Stimulated activated CD8-positive, alpha-beta memory T cell treated with anti-CD3 and anti-CD28 coated beads, Interleukin-4, amount 100 ng/mL, for 48 hours (primary cell): ENCODE measurements at regions not wholly inside any gene's neighbourhood (a gene's known extent, or its start where the extent isn't known, plus 50 kb on each side); places are given as distances from the start of the nearest gene placed in this dataset.

Experiments
- DNase-seq: peaks from one replicate; pipeline ENCODE4 v3.0.0-alpha.2; 2020

- DNase-seq, result no peak
Observed at GRCh38 chr15:31513178-31513577, 186.5 kb downstream of the KLF13 start.

- no peak for DNase-seq
Observed at GRCh38 chr15:31516440-31516839, 189.8 kb downstream of the KLF13 start.

GRCh38 chr15:31516874-31517273 is 190.2 kb downstream of the KLF13 start:
- DNase-seq, result no peak

GRCh38 chr15:31517711-31518110 is 191.1 kb downstream of the KLF13 start:
- no peak for DNase-seq

- no peak for DNase-seq
Observed at GRCh38 chr15:31522028-31522427, 195.4 kb downstream of the KLF13 start.

GRCh38 chr15:31523027-31523654 is 196.5 kb downstream of the KLF13 start:
- no peak for DNase-seq

- no peak for DNase-seq
Observed at GRCh38 chr15:31523655-31524049, 197.0 kb downstream of the KLF13 start.

- no peak for DNase-seq
Observed at GRCh38 chr15:31525185-31525695, 198.6 kb downstream of the KLF13 start.

- DNase-seq, result no peak
Observed at GRCh38 chr15:31525988-31526665, 199.5 kb downstream of the KLF13 start.

GRCh38 chr15:31526916-31527690 is 200.5 kb downstream of the KLF13 start:
- DNase-seq, result no peak

GRCh38 chr15:31528846-31529245 is 202.2 kb downstream of the KLF13 start:
- no peak for DNase-seq

GRCh38 chr15:31537770-31538592 is 211.3 kb downstream of the KLF13 start:
- DNase-seq, result no peak

GRCh38 chr15:31540633-31541032 is 214.0 kb downstream of the KLF13 start:
- DNase-seq, result no peak

- no peak for DNase-seq
Observed at GRCh38 chr15:31544361-31544760, 217.7 kb downstream of the KLF13 start.

GRCh38 chr15:31545257-31545656 is 218.6 kb downstream of the KLF13 start:
- no peak for DNase-seq

GRCh38 chr15:31550211-31550977 is 223.8 kb downstream of the KLF13 start:
- DNase-seq, result no peak

GRCh38 chr15:31551323-31551722 is 224.7 kb downstream of the KLF13 start:
- DNase-seq, result no peak

GRCh38 chr15:31552482-31553099 is 226.0 kb downstream of the KLF13 start:
- DNase-seq, result no peak

- no peak for DNase-seq
Observed at GRCh38 chr15:31554261-31554660, 227.6 kb downstream of the KLF13 start.

- DNase-seq, result no peak
Observed at GRCh38 chr15:31555022-31555421, 228.4 kb downstream of the KLF13 start.

- DNase-seq, result no peak
Observed at GRCh38 chr15:31556494-31557150, 230.0 kb downstream of the KLF13 start.
